ENCODE measurements at regions not wholly inside any gene's neighbourhood (a gene's known extent, or its start where the extent isn't known, plus 50 kb on each side); places are given as distances from the start of the nearest gene placed in this dataset.

DNA sequence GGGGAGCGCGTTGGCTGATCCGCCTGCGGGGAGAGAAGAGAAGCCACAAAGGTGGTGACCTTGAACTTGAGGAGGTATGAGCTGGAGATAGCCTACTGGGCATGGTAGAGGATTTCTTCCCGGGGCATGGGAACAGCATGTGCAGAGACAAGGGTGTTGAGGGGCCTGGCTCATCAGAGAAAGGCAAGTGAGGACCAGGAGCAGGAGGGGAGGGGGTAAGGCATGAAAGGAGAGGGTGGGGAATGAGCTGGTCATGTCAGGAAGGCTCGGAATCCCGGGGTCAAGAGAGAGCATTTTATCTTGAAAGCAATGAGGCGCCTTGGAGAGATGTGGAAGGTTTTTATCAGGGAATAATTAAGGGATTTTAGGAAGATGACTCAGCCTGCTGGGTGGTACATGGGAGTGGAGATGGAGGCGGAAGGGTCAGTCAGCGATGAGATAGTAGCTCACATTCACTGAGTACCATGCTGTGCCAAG is 121.1 kb downstream of the LHX2 start:
- Mint-ChIP-seq H3K36me3 (no peaks in the 10 kb centered on the region), H3K9me3 (no peaks in the 10 kb centered on the region), H3K27me3 (ENCODE audit: low read depth) (no peaks in the 10 kb centered on the region; the same call in 1 of the 2 replicates), H3K4me3 (no peak overlapping the region), H3K27ac (no peak overlapping the region), H3K4me1 (no peaks in the 10 kb centered on the region)
- ChIA-PET CTCF (interaction anchor here (0.6 to 1.9 kb wide), 7 partner anchors 76 to 263 kb away, joined by 3 to 5 read pairs (median 4); no protein-coding TSS in a partner anchor), POLR2A (interaction anchor here (0.6 kb wide), 1 partner anchor 14 kb away, joined by 3 read pairs; no protein-coding TSS in a partner anchor)
- TF ChIP-seq NFYB (CRISPR knock-in tag; conservative IDR thresholded peaks at IDR 0.05; ENCODE audit: low read depth): no peak
- TF ChIP-seq, protein P1, sequence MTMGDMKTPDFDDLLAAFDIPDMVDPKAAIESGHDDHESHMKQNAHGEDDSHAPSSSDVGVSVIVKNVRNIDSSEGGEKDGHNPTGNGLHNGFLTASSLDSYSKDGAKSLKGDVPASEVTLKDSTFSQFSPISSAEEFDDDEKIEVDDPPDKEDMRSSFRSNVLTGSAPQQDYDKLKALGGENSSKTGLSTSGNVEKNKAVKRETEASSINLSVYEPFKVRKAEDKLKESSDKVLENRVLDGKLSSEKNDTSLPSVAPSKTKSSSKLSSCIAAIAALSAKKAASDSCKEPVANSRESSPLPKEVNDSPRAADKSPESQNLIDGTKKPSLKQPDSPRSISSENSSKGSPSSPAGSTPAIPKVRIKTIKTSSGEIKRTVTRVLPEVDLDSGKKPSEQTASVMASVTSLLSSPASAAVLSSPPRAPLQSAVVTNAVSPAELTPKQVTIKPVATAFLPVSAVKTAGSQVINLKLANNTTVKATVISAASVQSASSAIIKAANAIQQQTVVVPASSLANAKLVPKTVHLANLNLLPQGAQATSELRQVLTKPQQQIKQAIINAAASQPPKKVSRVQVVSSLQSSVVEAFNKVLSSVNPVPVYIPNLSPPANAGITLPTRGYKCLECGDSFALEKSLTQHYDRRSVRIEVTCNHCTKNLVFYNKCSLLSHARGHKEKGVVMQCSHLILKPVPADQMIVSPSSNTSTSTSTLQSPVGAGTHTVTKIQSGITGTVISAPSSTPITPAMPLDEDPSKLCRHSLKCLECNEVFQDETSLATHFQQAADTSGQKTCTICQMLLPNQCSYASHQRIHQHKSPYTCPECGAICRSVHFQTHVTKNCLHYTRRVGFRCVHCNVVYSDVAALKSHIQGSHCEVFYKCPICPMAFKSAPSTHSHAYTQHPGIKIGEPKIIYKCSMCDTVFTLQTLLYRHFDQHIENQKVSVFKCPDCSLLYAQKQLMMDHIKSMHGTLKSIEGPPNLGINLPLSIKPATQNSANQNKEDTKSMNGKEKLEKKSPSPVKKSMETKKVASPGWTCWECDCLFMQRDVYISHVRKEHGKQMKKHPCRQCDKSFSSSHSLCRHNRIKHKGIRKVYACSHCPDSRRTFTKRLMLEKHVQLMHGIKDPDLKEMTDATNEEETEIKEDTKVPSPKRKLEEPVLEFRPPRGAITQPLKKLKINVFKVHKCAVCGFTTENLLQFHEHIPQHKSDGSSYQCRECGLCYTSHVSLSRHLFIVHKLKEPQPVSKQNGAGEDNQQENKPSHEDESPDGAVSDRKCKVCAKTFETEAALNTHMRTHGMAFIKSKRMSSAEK (CRISPR knock-in tag; IDR thresholded peaks at IDR 0.05; ENCODE audit: borderline replicate concordance): no peak
- no peak for TF ChIP-seq ATF1 (CRISPR knock-in tag; IDR thresholded peaks at IDR 0.05)
- TF ChIP-seq ZNF138 (CRISPR knock-in tag; conservative IDR thresholded peaks at IDR 0.05): no peak
- TF ChIP-seq HMGA2 (CRISPR knock-in tag; IDR thresholded peaks at IDR 0.05): no peak
- TF ChIP-seq ZNF219 (CRISPR knock-in tag; IDR thresholded peaks at IDR 0.05; ENCODE audit: borderline replicate concordance): no peak
- TF ChIP-seq SMAD4 (CRISPR knock-in tag; IDR thresholded peaks at IDR 0.05): no peak
- TF ChIP-seq, protein P2, sequence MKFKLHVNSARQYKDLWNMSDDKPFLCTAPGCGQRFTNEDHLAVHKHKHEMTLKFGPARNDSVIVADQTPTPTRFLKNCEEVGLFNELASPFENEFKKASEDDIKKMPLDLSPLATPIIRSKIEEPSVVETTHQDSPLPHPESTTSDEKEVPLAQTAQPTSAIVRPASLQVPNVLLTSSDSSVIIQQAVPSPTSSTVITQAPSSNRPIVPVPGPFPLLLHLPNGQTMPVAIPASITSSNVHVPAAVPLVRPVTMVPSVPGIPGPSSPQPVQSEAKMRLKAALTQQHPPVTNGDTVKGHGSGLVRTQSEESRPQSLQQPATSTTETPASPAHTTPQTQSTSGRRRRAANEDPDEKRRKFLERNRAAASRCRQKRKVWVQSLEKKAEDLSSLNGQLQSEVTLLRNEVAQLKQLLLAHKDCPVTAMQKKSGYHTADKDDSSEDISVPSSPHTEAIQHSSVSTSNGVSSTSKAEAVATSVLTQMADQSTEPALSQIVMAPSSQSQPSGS (CRISPR knock-in tag; IDR thresholded peaks at IDR 0.05; ENCODE audit: borderline replicate concordance, low read depth): no peak
- TF ChIP-seq, protein P3, sequence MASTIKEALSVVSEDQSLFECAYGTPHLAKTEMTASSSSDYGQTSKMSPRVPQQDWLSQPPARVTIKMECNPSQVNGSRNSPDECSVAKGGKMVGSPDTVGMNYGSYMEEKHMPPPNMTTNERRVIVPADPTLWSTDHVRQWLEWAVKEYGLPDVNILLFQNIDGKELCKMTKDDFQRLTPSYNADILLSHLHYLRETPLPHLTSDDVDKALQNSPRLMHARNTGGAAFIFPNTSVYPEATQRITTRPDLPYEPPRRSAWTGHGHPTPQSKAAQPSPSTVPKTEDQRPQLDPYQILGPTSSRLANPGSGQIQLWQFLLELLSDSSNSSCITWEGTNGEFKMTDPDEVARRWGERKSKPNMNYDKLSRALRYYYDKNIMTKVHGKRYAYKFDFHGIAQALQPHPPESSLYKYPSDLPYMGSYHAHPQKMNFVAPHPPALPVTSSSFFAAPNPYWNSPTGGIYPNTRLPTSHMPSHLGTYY (CRISPR knock-in tag; IDR thresholded peaks at IDR 0.05): no peak
- TF ChIP-seq, protein P4, sequence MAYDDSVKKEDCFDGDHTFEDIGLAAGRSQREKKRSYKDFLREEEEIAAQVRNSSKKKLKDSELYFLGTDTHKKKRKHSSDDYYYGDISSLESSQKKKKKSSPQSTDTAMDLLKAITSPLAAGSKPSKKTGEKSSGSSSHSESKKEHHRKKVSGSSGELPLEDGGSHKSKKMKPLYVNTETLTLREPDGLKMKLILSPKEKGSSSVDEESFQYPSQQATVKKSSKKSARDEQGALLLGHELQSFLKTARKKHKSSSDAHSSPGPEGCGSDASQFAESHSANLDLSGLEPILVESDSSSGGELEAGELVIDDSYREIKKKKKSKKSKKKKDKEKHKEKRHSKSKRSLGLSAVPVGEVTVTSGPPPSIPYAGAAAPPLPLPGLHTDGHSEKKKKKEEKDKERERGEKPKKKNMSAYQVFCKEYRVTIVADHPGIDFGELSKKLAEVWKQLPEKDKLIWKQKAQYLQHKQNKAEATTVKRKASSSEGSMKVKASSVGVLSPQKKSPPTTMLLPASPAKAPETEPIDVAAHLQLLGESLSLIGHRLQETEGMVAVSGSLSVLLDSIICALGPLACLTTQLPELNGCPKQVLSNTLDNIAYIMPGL (CRISPR knock-in tag; IDR thresholded peaks at IDR 0.05): no peak
- no peak for TF ChIP-seq CREM (CRISPR knock-in tag; IDR thresholded peaks at IDR 0.05)
- TF ChIP-seq, protein P5, sequence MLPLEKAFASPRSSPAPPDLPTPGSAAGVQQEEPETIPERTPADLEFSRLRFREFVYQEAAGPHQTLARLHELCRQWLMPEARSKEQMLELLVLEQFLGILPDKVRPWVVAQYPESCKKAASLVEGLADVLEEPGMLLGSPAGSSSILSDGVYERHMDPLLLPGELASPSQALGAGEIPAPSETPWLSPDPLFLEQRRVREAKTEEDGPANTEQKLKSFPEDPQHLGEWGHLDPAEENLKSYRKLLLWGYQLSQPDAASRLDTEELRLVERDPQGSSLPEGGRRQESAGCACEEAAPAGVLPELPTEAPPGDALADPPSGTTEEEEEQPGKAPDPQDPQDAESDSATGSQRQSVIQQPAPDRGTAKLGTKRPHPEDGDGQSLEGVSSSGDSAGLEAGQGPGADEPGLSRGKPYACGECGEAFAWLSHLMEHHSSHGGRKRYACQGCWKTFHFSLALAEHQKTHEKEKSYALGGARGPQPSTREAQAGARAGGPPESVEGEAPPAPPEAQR (CRISPR knock-in tag; IDR thresholded peaks at IDR 0.05): no peak
- TF ChIP-seq, protein P6, sequence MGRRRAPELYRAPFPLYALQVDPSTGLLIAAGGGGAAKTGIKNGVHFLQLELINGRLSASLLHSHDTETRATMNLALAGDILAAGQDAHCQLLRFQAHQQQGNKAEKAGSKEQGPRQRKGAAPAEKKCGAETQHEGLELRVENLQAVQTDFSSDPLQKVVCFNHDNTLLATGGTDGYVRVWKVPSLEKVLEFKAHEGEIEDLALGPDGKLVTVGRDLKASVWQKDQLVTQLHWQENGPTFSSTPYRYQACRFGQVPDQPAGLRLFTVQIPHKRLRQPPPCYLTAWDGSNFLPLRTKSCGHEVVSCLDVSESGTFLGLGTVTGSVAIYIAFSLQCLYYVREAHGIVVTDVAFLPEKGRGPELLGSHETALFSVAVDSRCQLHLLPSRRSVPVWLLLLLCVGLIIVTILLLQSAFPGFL (CRISPR knock-in tag; IDR thresholded peaks at IDR 0.05; ENCODE audit: borderline replicate concordance): no peak
- TF ChIP-seq, protein P7, sequence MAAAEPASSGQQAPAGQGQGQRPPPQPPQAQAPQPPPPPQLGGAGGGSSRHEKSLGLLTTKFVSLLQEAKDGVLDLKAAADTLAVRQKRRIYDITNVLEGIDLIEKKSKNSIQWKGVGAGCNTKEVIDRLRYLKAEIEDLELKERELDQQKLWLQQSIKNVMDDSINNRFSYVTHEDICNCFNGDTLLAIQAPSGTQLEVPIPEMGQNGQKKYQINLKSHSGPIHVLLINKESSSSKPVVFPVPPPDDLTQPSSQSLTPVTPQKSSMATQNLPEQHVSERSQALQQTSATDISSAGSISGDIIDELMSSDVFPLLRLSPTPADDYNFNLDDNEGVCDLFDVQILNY (CRISPR knock-in tag; IDR thresholded peaks at IDR 0.05): no peak
- no peak for TF ChIP-seq ZNF396 (CRISPR knock-in tag; IDR thresholded peaks at IDR 0.05; ENCODE audit: borderline replicate concordance)
- TF ChIP-seq NFATC4 (CRISPR knock-in tag; IDR thresholded peaks at IDR 0.05): no peak
- TF ChIP-seq, protein P8, sequence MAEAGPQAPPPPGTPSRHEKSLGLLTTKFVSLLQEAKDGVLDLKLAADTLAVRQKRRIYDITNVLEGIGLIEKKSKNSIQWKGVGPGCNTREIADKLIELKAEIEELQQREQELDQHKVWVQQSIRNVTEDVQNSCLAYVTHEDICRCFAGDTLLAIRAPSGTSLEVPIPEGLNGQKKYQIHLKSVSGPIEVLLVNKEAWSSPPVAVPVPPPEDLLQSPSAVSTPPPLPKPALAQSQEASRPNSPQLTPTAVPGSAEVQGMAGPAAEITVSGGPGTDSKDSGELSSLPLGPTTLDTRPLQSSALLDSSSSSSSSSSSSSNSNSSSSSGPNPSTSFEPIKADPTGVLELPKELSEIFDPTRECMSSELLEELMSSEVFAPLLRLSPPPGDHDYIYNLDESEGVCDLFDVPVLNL (CRISPR knock-in tag; IDR thresholded peaks at IDR 0.05; ENCODE audit: borderline replicate concordance, low read depth): no peak
- DNase-seq (ENCODE audit: low spot score) (no peak), ATAC-seq (no peak)
